PC-3 (cell line): ENCODE measurements at regions not wholly inside any gene's neighbourhood (a gene's known extent, or its start where the extent isn't known, plus 50 kb on each side); places are given as distances from the start of the nearest gene placed in this dataset.

Experiments
- ATAC-seq: fragments of 200-7000 bp; cut with Tn5 transposase; 2 replicates; pipeline ENCODE4 v1.9.1; 2020; ENCODE audit warnings: mild to moderate bottlenecking, moderate library complexity
- BruUV-seq: library from RNA; stranded (reverse); fragments of 400-500 nt; replicated peaks from 2 replicates; lab custom pipeline; 2021; lab: Mats Ljungman, UMichigan
- CTCF ChIA-PET: fragments of 300-600 bp; sonication (Branson Sonifier 250); formaldehyde crosslinking; loops from one replicate; lab custom pipeline; 2022; ENCODE audit warnings: antibody characterized with exemption; lab: Charles Lee
- POLR2A ChIA-PET: fragments of 300-600 bp; sonication (Branson Sonifier 250); formaldehyde crosslinking; loops from one replicate; lab custom pipeline; 2022; ENCODE audit warnings: antibody characterized with exemption; ENCODE audit not compliant: unreplicated experiment; lab: Charles Lee
- DNase-seq: peaks from one replicate; pipeline ENCODE4 v3.0.0-alpha.2; 2015
- H2AFZ ChIP-seq: fragments of 300-600 bp; sonication (generic); 2 replicates; pipeline ENCODE4 v1.6.0; 2016; ENCODE audit warnings: antibody characterized with exemption, low read length
- H3F3A ChIP-seq: fragments of 300-600 bp; sonication (generic); one replicate; pipeline ENCODE4 v1.6.0; 2017; ENCODE audit warnings: antibody characterized with exemption, low read length, control low read depth, mild to moderate bottlenecking; ENCODE audit not compliant: unreplicated experiment
- H3K27ac ChIP-seq: fragments of 300-600 bp; sonication (generic); 2 replicates; pipeline ENCODE4 v1.5.1; 2016; ENCODE audit warnings: mild to moderate bottlenecking, low read length
- H3K27me3 ChIP-seq: fragments of 300-600 bp; sonication (generic); 2 replicates; pipeline ENCODE4 v1.6.1; 2016; ENCODE audit warnings: low read length, mixed read lengths
- H3K36me3 ChIP-seq: fragments of 300-600 bp; sonication (generic); 2 replicates; pipeline ENCODE4 v1.6.1; 2016; ENCODE audit warnings: low read depth, mixed run types, low read length, mixed read lengths
- H3K4me1 ChIP-seq: fragments of 300-600 bp; sonication (generic); 2 replicates; pipeline ENCODE4 v1.5.1; 2016; ENCODE audit warnings: low read length; ENCODE audit not compliant: insufficient read depth
- H3K4me2 ChIP-seq: fragments of 300-600 bp; sonication (generic); 2 replicates; pipeline ENCODE4 v1.6.0; 2016; ENCODE audit warnings: low read length
- H3K4me3 ChIP-seq: fragments of 300-600 bp; sonication (generic); 2 replicates; pipeline ENCODE4 v1.5.1; 2016; ENCODE audit warnings: mild to moderate bottlenecking, low read length, mixed read lengths
- H3K79me2 ChIP-seq: fragments of 300-600 bp; sonication (generic); 2 replicates; pipeline ENCODE4 v1.6.1; 2017; ENCODE audit warnings: low read length, mixed read lengths
- H3K9ac ChIP-seq: fragments of 300-600 bp; sonication (generic); 2 replicates; pipeline ENCODE4 v1.6.0; 2016; ENCODE audit warnings: mild to moderate bottlenecking, low read length
- H3K9me2 ChIP-seq: fragments of 300-600 bp; sonication (generic); replicated peaks from 2 replicates; pipeline ENCODE4 v1.6.1; 2016; ENCODE audit warnings: mixed run types, low read length, mixed read lengths
- H3K9me3 ChIP-seq: fragments of 300-600 bp; sonication (generic); 2 replicates; pipeline ENCODE4 v1.6.1; 2016; ENCODE audit warnings: low read length, mixed read lengths
- H4K20me1 ChIP-seq: fragments of 300-600 bp; sonication (generic); 2 replicates; pipeline ENCODE4 v1.6.1; 2016; ENCODE audit warnings: low read length, mixed read lengths
- CTCF ChIP-seq: fragments of 300-600 bp; sonication (generic); conservative IDR thresholded peaks from 2 replicates; pipeline ENCODE4 v1.5.1; 2017; ENCODE audit warnings: antibody characterized with exemption, low read depth, mild to moderate bottlenecking, low read length
- EZH2 ChIP-seq: fragments of 300-600 bp; sonication (generic); IDR thresholded peaks from one replicate; pipeline ENCODE4 v1.6.1; 2017; ENCODE audit warnings: antibody characterized with exemption, mild to moderate bottlenecking, low read length; ENCODE audit not compliant: unreplicated experiment
- EZH2phosphoT487 ChIP-seq: fragments of 300-600 bp; sonication (generic); IDR thresholded peaks from 2 replicates; pipeline ENCODE4 v1.6.1; 2018; ENCODE audit warnings: mild to moderate bottlenecking, antibody characterized with exemption, low read length, borderline replicate concordance
- intact Hi-C: fragments of 100-400 bp; cut with micrococcal nuclease; formaldehyde crosslinking; loops from 2 replicates; pipeline ENCODE4 v1.9.0; 2023

- no peaks in the 10 kb centered on the region for H3F3A ChIP-seq
- no peaks in the 10 kb centered on the region for H3K79me2 ChIP-seq
- TF ChIP-seq CTCF (no peak), EZH2phosphoT487 (no peak), EZH2 (no peak)
- no peaks in the 10 kb centered on the region for H3K4me1 ChIP-seq
- intact Hi-C loops: no loop called here
- H3K27ac ChIP-seq: no peak overlapping the region
- no peaks in the 10 kb centered on the region for H4K20me1 ChIP-seq
- H3K4me3 ChIP-seq: no peak overlapping the region
- CTCF ChIA-PET: no interaction called here
- no TSS peak for BruUV-seq
- ATAC-seq (no peak), DNase-seq (peak; percentile 36)
- H3K9ac ChIP-seq: no peak overlapping the region
- POLR2A ChIA-PET: no interaction called here
- H3K9me3 ChIP-seq: no peaks in the 10 kb centered on the region
- H3K9me2 ChIP-seq: no peaks in the 10 kb centered on the region
- no peaks in the 10 kb centered on the region for H3K27me3 ChIP-seq
- H3K36me3 ChIP-seq: no peaks in the 10 kb centered on the region
- H3K4me2 ChIP-seq: no peak overlapping the region
- H2AFZ ChIP-seq: no peak overlapping the region
Observed at GRCh38 chr7:46738796-46739195, 817.7 kb upstream of the IGFBP3 start.

GRCh38 chr7:46738165-46738564 is 817.1 kb upstream of the IGFBP3 start:
- Histone ChIP-seq H3K4me3 (no peak overlapping the region), H3K79me2 (no peaks in the 10 kb centered on the region), H3K9ac (no peak overlapping the region), H3K9me3 (no peaks in the 10 kb centered on the region), H3K36me3 (no peaks in the 10 kb centered on the region), H3F3A (no peaks in the 10 kb centered on the region), H3K4me2 (no peak overlapping the region), H4K20me1 (no peaks in the 10 kb centered on the region), H3K9me2 (no peaks in the 10 kb centered on the region), H3K4me1 (no peaks in the 10 kb centered on the region), H3K27ac (no peak overlapping the region), H3K27me3 (no peaks in the 10 kb centered on the region), H2AFZ (no peak overlapping the region)
- POLR2A ChIA-PET: no interaction called here
- no peak for DNase-seq
- intact Hi-C loops: no loop called here
- CTCF ChIA-PET: no interaction called here
- no peak for ATAC-seq
- TF ChIP-seq EZH2phosphoT487 (no peak), CTCF (no peak), EZH2 (no peak)
- no TSS peak for BruUV-seq

GRCh38 chr7:46725838-46726237 is 804.8 kb upstream of the IGFBP3 start:
- no peak overlapping the region for H3K27ac ChIP-seq
- no peaks in the 10 kb centered on the region for H4K20me1 ChIP-seq
- CTCF ChIA-PET: no interaction called here
- H3K36me3 ChIP-seq: no peaks in the 10 kb centered on the region
- H3K4me1 ChIP-seq: peaks cover 6% of the 10 kb centered on the region; the same call in 1 of the 2 replicates
- POLR2A ChIA-PET: no interaction called here
- DNase-seq (peak; percentile 77), ATAC-seq (peak; percentile 56; the same call in 1 of the 2 replicates)
- H3K79me2 ChIP-seq: no peaks in the 10 kb centered on the region
- no peaks in the 10 kb centered on the region for H3K9me3 ChIP-seq
- H3K9ac ChIP-seq: no peak overlapping the region
- intact Hi-C loops: no loop called here
- no peaks in the 10 kb centered on the region for H3K27me3 ChIP-seq
- BruUV-seq: no TSS peak
- H3K4me2 ChIP-seq: no peak overlapping the region
- no peaks in the 10 kb centered on the region for H3K9me2 ChIP-seq
- H3K4me3 ChIP-seq: no peak overlapping the region
- TF ChIP-seq EZH2 (no peak), EZH2phosphoT487 (no peak), CTCF (no peak)
- no peak overlapping the region for H2AFZ ChIP-seq
- H3F3A ChIP-seq: no peaks in the 10 kb centered on the region
